ENCODE measurements at regions not wholly inside any gene's neighbourhood (a gene's known extent, or its start where the extent isn't known, plus 50 kb on each side); places are given as distances from the start of the nearest gene placed in this dataset.

DNA sequence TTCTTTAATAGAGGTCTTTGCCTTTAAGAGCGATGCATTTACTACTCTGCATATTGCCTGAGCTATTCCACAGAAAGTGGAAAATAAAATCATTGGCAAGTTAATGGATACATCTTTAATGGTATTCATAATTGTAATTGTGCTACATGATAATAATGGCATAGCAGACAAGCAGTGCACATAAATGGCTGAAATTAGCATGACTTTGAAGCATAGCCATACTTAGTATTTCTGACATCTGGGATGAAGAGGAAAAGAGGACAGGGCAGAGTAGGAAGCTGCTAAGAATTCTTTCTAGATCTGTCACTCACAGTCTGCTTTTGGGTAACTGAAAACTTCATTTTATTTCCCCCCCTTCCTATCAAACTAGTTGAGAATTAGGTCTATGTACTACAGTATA, 195.0 kb upstream of the NRIP1 start (continued):
- TF ChIP-seq, protein P1, sequence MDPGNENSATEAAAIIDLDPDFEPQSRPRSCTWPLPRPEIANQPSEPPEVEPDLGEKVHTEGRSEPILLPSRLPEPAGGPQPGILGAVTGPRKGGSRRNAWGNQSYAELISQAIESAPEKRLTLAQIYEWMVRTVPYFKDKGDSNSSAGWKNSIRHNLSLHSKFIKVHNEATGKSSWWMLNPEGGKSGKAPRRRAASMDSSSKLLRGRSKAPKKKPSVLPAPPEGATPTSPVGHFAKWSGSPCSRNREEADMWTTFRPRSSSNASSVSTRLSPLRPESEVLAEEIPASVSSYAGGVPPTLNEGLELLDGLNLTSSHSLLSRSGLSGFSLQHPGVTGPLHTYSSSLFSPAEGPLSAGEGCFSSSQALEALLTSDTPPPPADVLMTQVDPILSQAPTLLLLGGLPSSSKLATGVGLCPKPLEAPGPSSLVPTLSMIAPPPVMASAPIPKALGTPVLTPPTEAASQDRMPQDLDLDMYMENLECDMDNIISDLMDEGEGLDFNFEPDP (CRISPR knock-in tag; IDR thresholded peaks at IDR 0.05) = no peak
- TF ChIP-seq, protein P2, sequence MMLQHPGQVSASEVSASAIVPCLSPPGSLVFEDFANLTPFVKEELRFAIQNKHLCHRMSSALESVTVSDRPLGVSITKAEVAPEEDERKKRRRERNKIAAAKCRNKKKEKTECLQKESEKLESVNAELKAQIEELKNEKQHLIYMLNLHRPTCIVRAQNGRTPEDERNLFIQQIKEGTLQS (IDR thresholded peaks at IDR 0.05) = no peak
- TF ChIP-seq, protein P2 (CRISPR knock-in tag; conservative IDR thresholded peaks at IDR 0.05) = no peak
- no peak for TF ChIP-seq RFX5 (IDR thresholded peaks at IDR 0.05; ENCODE audit: low read depth, low read length)
- no peak for TF ChIP-seq HDGF (IDR thresholded peaks at IDR 0.05)
- TF ChIP-seq, protein P3, sequence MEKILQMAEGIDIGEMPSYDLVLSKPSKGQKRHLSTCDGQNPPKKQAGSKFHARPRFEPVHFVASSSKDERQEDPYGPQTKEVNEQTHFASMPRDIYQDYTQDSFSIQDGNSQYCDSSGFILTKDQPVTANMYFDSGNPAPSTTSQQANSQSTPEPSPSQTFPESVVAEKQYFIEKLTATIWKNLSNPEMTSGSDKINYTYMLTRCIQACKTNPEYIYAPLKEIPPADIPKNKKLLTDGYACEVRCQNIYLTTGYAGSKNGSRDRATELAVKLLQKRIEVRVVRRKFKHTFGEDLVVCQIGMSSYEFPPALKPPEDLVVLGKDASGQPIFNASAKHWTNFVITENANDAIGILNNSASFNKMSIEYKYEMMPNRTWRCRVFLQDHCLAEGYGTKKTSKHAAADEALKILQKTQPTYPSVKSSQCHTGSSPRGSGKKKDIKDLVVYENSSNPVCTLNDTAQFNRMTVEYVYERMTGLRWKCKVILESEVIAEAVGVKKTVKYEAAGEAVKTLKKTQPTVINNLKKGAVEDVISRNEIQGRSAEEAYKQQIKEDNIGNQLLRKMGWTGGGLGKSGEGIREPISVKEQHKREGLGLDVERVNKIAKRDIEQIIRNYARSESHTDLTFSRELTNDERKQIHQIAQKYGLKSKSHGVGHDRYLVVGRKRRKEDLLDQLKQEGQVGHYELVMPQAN (IDR thresholded peaks at IDR 0.05; ENCODE audit: borderline replicate concordance) = no peak
- TF ChIP-seq, protein P4, sequence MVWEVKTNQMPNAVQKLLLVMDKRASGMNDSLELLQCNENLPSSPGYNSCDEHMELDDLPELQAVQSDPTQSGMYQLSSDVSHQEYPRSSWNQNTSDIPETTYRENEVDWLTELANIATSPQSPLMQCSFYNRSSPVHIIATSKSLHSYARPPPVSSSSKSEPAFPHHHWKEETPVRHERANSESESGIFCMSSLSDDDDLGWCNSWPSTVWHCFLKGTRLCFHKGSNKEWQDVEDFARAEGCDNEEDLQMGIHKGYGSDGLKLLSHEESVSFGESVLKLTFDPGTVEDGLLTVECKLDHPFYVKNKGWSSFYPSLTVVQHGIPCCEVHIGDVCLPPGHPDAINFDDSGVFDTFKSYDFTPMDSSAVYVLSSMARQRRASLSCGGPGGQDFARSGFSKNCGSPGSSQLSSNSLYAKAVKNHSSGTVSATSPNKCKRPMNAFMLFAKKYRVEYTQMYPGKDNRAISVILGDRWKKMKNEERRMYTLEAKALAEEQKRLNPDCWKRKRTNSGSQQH (CRISPR knock-in tag; IDR thresholded peaks at IDR 0.05) = no peak
- TF ChIP-seq ZEB2 (IDR thresholded peaks at IDR 0.05) = no peak
- no peak for TF ChIP-seq SNIP1 (IDR thresholded peaks at IDR 0.05; ENCODE audit: low read depth)
- no peak for TF ChIP-seq NFYB (IDR thresholded peaks at IDR 0.05; ENCODE audit: extremely low read depth, insufficient read length)
- no peak for TF ChIP-seq NR2F6 (CRISPR knock-in tag; IDR thresholded peaks at IDR 0.05)
- TF ChIP-seq, protein P5, sequence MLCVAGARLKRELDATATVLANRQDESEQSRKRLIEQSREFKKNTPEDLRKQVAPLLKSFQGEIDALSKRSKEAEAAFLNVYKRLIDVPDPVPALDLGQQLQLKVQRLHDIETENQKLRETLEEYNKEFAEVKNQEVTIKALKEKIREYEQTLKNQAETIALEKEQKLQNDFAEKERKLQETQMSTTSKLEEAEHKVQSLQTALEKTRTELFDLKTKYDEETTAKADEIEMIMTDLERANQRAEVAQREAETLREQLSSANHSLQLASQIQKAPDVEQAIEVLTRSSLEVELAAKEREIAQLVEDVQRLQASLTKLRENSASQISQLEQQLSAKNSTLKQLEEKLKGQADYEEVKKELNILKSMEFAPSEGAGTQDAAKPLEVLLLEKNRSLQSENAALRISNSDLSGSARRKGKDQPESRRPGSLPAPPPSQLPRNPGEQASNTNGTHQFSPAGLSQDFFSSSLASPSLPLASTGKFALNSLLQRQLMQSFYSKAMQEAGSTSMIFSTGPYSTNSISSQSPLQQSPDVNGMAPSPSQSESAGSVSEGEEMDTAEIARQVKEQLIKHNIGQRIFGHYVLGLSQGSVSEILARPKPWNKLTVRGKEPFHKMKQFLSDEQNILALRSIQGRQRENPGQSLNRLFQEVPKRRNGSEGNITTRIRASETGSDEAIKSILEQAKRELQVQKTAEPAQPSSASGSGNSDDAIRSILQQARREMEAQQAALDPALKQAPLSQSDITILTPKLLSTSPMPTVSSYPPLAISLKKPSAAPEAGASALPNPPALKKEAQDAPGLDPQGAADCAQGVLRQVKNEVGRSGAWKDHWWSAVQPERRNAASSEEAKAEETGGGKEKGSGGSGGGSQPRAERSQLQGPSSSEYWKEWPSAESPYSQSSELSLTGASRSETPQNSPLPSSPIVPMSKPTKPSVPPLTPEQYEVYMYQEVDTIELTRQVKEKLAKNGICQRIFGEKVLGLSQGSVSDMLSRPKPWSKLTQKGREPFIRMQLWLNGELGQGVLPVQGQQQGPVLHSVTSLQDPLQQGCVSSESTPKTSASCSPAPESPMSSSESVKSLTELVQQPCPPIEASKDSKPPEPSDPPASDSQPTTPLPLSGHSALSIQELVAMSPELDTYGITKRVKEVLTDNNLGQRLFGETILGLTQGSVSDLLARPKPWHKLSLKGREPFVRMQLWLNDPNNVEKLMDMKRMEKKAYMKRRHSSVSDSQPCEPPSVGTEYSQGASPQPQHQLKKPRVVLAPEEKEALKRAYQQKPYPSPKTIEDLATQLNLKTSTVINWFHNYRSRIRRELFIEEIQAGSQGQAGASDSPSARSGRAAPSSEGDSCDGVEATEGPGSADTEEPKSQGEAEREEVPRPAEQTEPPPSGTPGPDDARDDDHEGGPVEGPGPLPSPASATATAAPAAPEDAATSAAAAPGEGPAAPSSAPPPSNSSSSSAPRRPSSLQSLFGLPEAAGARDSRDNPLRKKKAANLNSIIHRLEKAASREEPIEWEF (CRISPR knock-in tag; IDR thresholded peaks at IDR 0.05) = no peak
